GM21576 (cell line): ENCODE measurements at regions not wholly inside any gene's neighbourhood (a gene's known extent, or its start where the extent isn't known, plus 50 kb on each side); places are given as distances from the start of the nearest gene placed in this dataset.

Source experiments
- ATAC-seq: cut with Tn5 transposase; IDR thresholded peaks from one replicate; pipeline ENCODE4 v1.9.1; 2021; ENCODE audit warnings: mild to moderate bottlenecking, moderate library complexity; ENCODE audit not compliant: unreplicated experiment

GRCh38 chr11:32316232-32316631, 119.1 kb downstream of the WT1 start:
- ATAC-seq = no peak

GRCh38 chr11:32316858-32317642, 118.3 kb downstream of the WT1 start:
- no peak for ATAC-seq

GRCh38 chr11:32317643-32318042, 117.7 kb downstream of the WT1 start:
- ATAC-seq = no peak

- ATAC-seq = no peak
Observed at GRCh38 chr11:32318071-32319055, 117.0 kb downstream of the WT1 start.

GRCh38 chr11:32323814-32324130, 111.6 kb downstream of the WT1 start:
- ATAC-seq = no peak

GRCh38 chr11:32325187-32325586, 110.2 kb downstream of the WT1 start:
- ATAC-seq = no peak

- ATAC-seq = no peak
Observed at GRCh38 chr11:32325725-32326124, 109.6 kb downstream of the WT1 start.

- no peak for ATAC-seq
Observed at GRCh38 chr11:32326522-32326921, 108.8 kb downstream of the WT1 start.

- ATAC-seq = no peak
Observed at GRCh38 chr11:32328392-32328791, 106.9 kb downstream of the WT1 start.

- ATAC-seq = no peak
Observed at GRCh38 chr11:32331098-32331497, 104.2 kb downstream of the WT1 start.

- ATAC-seq = no peak
Observed at GRCh38 chr11:32331792-32332191, 103.5 kb downstream of the WT1 start.

GRCh38 chr11:32332990-32333319, 102.4 kb downstream of the WT1 start:
- ATAC-seq = no peak

- ATAC-seq = no peak
Observed at GRCh38 chr11:32333320-32333991, 101.9 kb downstream of the WT1 start.

- no peak for ATAC-seq
Observed at GRCh38 chr11:32334822-32335221, 100.5 kb downstream of the WT1 start.
